HepG2 (cell line): ENCODE measurements at regions not wholly inside any gene's neighbourhood (a gene's known extent, or its start where the extent isn't known, plus 50 kb on each side); places are given as distances from the start of the nearest gene placed in this dataset.

Experiments
- ATAC-seq: fragments of 200-7000 bp; cut with Tn5 transposase; 3 replicates; pipeline ENCODE4 v1.9.1; 2020; ENCODE audit warnings: mild to moderate bottlenecking, moderate library complexity
- BruUV-seq: library from RNA; stranded (reverse); fragments of 400-500 nt; replicated peaks from 2 replicates; lab custom pipeline; 2021; lab: Mats Ljungman, UMichigan
- CTCF ChIA-PET: fragments of 300-600 bp; formaldehyde crosslinking; extraction: SDS; loops from one replicate; lab custom pipeline; 2021; ENCODE audit warnings: low total read pairs, inconsistent platforms, low intra/inter-chr PET ratio; lab: Yijun Ruan, JAX
- POLR2A ChIA-PET: fragments of 350-600 bp; sonication (Branson Sonifier 250); formaldehyde crosslinking; loops from one replicate; lab custom pipeline; 2020; ENCODE audit warnings: antibody characterized with exemption, inconsistent platforms; lab: Yijun Ruan, JAX
- DNase-seq: peaks from one replicate; pipeline ENCODE4 v3.0.0-alpha.2; 2015; ENCODE audit warnings: low spot score
- FAIRE-seq: peaks from 3 replicates; lab custom pipeline; 2011; peaks lifted over from hg19 to GRCh38; lab: Jason Lieb, UNC
- H2AFZ ChIP-seq: one replicate; pipeline ENCODE4 v1.6.1; 2011; ENCODE audit warnings: low read length, inconsistent platforms
- H3K27ac ChIP-seq: fragments of 300-600 bp; 3 replicates; pipeline ENCODE4 v1.8.0; 2011; ENCODE audit warnings: mixed run types, mild to moderate bottlenecking, mixed read lengths, low read length, inconsistent platforms; ENCODE audit not compliant: insufficient read depth; ENCODE audit errors: extremely low read length
- H3K27me3 ChIP-seq, 2 experiments: fragments of 200-600 bp in 1 of 2; 2 replicates in 1 of 2; 3 replicates in 1 of 2; pipeline versions ENCODE4 v1.6.0 to v1.8.0; 2011; ENCODE audit warnings: low read length in 2 of 2, mild to moderate bottlenecking in 2 of 2, moderate library complexity in 2 of 2, inconsistent platforms in 1 of 2; ENCODE audit not compliant: insufficient read depth in 2 of 2, control insufficient read depth in 1 of 2
- H3K36me3 ChIP-seq, 2 experiments: fragments of 200-600 bp in 1 of 2; replicated peaks in 1 of 2; 2 replicates in 1 of 2; 3 replicates in 1 of 2; pipeline versions ENCODE4 v1.5.1 to v1.8.0; 2011; ENCODE audit warnings: low read length in 2 of 2, inconsistent platforms in 1 of 2; ENCODE audit not compliant: insufficient read depth in 2 of 2, control insufficient read depth in 1 of 2
- H3K4me1 ChIP-seq: 2 replicates; pipeline ENCODE4 v1.5.1; 2012; ENCODE audit warnings: low read length, inconsistent platforms; ENCODE audit not compliant: insufficient read depth
- H3K4me2 ChIP-seq: 2 replicates; pipeline ENCODE4 v1.6.0; 2011; ENCODE audit warnings: low read depth, low read length, inconsistent platforms
- H3K4me3 ChIP-seq, 3 experiments: fragments of 200-600 bp in 1 of 3; sonication (generic), shearing (Covaris generic) in 1 of 3; replicated peaks in 1 of 3; 2 replicates each; pipeline ENCODE4 v1.5.1; 2011 to 2016; ENCODE audit warnings: low read length in 3 of 3, inconsistent platforms in 2 of 3, low read depth in 2 of 3, mild to moderate bottlenecking in 2 of 3, control low read depth in 1 of 3, mixed read lengths in 1 of 3; ENCODE audit not compliant: insufficient read depth in 1 of 3
- H3K79me2 ChIP-seq: one replicate; pipeline ENCODE4 v1.6.1; 2011; ENCODE audit warnings: low read length, inconsistent platforms; ENCODE audit not compliant: insufficient read depth
- H3K9ac ChIP-seq: 2 replicates; pipeline ENCODE4 v1.6.0; 2011; ENCODE audit warnings: mild to moderate bottlenecking, low read depth, low read length, inconsistent platforms; ENCODE audit not compliant: insufficient read depth
- H3K9me3 ChIP-seq: 2 replicates; pipeline ENCODE4 v1.5.1; 2012; ENCODE audit warnings: mild to moderate bottlenecking, low read length
- H4K20me1 ChIP-seq: 2 replicates; pipeline ENCODE4 v1.6.0; 2011; ENCODE audit warnings: inconsistent platforms, mild to moderate bottlenecking, low read length, moderate library complexity; ENCODE audit not compliant: insufficient read depth
- CREB1 ChIP-seq, 2 experiments: fragments of 450-650 bp in 1 of 2; IDR thresholded peaks; 2 replicates each; pipeline ENCODE4 v1.6.1; 2016 to 2017; ENCODE audit warnings: control low read depth in 1 of 2, mild to moderate bottlenecking in 1 of 2, missing compliant biosample characterization in 1 of 2, missing genetic modification characterization in 1 of 2
- KLF6 ChIP-seq: IDR thresholded peaks from 2 replicates; pipeline ENCODE4 v1.8.0; 2016; ENCODE audit warnings: missing biosample characterization, missing genetic modification reagents
- ZBTB1 ChIP-seq: sonication (generic); formaldehyde crosslinking; IDR thresholded peaks from 2 replicates; pipeline ENCODE4 v1.4.0; 2020; ENCODE audit warnings: missing genetic modification reagents, borderline replicate concordance
- ZNF569 ChIP-seq: sonication (generic); formaldehyde crosslinking; IDR thresholded peaks from 2 replicates; pipeline ENCODE4 v1.5.0; 2020; ENCODE audit warnings: mild to moderate bottlenecking, missing genetic modification reagents, moderate library complexity, borderline replicate concordance
- WGBS: methylation state at CpG from one replicate; pipeline ENCODE4 v1.1.6; 2017; ENCODE audit warnings: low lambda C conversion rate; 5-methylcytosine and 5-hydroxymethylcytosine counted together
- in situ Hi-C: cut with HindIII; loops from 2 replicates; pipeline ENCODE4 v1.10.0; 2017; ENCODE audit warnings: low pct_unique_long_range_greater_than_20kb; ENCODE audit not compliant: extremely low pct_ligation_motif_present
- intact Hi-C: fragments of 100-400 bp; cut with micrococcal nuclease; formaldehyde crosslinking; loops from one replicate; pipeline ENCODE4 v1.10.0; 2022; ENCODE audit not compliant: unreplicated experiment
- TF ChIP-seq, protein P1 (sequence below): sonication (generic); formaldehyde crosslinking; IDR thresholded peaks from 2 replicates; pipeline ENCODE4 v1.8.0; 2022; ENCODE audit warnings: low read depth, missing genetic modification reagents
- TF ChIP-seq, protein P2 (sequence below): sonication (generic); formaldehyde crosslinking; IDR thresholded peaks from 2 replicates; pipeline ENCODE4 v1.8.1; 2022; ENCODE audit warnings: mild to moderate bottlenecking, missing genetic modification reagents

DNA sequence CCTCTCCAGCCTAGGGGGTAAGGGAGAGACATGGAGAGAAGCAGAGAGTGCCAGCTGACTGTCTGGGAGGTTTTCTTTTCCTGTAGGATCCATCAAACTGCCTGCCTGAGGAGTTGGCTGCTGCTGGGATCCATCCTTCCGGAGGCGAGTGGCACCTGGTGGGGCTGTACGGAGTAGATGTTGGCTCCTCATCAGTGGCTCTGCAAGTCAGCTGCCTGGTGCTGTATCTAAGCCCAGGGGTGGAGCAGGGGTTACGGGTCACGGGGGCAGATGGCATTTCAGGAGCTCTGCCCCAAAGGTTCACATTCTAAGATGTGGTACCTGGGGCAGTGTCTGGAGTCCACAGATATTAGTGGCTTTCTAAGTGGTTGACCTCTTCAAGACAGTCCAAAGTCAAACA is 128.0 kb downstream of the ACTL8 start:
- H3K9ac ChIP-seq: no peak overlapping the region
- intact Hi-C loops (no loop called here), in situ Hi-C loops (no loop called here)
- H3K36me3 ChIP-seq: no peaks in the 10 kb centered on the region
- H3K4me1 ChIP-seq: no peaks in the 10 kb centered on the region
- H3K4me3 ChIP-seq: no peak overlapping the region
- BruUV-seq: no TSS peak
- ChIA-PET POLR2A (no interaction called here), CTCF (no interaction called here)
- no peak for TF ChIP-seq ZNF569
- TF ChIP-seq, protein P1, sequence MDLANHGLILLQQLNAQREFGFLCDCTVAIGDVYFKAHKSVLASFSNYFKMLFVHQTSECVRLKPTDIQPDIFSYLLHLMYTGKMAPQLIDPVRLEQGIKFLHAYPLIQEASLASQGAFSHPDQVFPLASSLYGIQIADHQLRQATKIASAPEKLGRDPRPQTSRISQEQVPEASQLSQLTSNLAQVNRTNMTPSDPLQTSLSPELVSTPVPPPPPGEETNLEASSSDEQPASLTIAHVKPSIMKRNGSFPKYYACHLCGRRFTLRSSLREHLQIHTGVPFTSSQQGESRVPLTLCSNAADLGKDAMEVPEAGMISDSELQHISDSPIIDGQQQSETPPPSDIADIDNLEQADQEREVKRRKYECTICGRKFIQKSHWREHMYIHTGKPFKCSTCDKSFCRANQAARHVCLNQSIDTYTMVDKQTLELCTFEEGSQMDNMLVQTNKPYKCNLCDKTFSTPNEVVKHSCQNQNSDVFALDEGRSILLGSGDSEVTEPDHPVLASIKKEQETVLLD (CRISPR knock-in tag): no peak
- TF ChIP-seq, protein P2, sequence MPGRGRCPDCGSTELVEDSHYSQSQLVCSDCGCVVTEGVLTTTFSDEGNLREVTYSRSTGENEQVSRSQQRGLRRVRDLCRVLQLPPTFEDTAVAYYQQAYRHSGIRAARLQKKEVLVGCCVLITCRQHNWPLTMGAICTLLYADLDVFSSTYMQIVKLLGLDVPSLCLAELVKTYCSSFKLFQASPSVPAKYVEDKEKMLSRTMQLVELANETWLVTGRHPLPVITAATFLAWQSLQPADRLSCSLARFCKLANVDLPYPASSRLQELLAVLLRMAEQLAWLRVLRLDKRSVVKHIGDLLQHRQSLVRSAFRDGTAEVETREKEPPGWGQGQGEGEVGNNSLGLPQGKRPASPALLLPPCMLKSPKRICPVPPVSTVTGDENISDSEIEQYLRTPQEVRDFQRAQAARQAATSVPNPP (CRISPR knock-in tag): no peak
- TF ChIP-seq KLF6 (CRISPR knock-in tag): no peak
- no peak overlapping the region for H3K27ac ChIP-seq
- H3K79me2 ChIP-seq: no peaks in the 10 kb centered on the region
- no peak for ATAC-seq
- no peak overlapping the region for H3K4me2 ChIP-seq
- H4K20me1 ChIP-seq: no peaks in the 10 kb centered on the region
- DNase-seq: no peak
- H3K9me3 ChIP-seq: no peaks in the 10 kb centered on the region
- H2AFZ ChIP-seq: no peak overlapping the region
- WGBS: no CpG with 5 or more reads among the region's 5 CpGs
- FAIRE-seq: no peak
- H3K27me3 ChIP-seq: peaks cover 4 to 13% of the 10 kb centered on the region in 2 experiments; a peak in 2 of 5 replicates

DNA sequence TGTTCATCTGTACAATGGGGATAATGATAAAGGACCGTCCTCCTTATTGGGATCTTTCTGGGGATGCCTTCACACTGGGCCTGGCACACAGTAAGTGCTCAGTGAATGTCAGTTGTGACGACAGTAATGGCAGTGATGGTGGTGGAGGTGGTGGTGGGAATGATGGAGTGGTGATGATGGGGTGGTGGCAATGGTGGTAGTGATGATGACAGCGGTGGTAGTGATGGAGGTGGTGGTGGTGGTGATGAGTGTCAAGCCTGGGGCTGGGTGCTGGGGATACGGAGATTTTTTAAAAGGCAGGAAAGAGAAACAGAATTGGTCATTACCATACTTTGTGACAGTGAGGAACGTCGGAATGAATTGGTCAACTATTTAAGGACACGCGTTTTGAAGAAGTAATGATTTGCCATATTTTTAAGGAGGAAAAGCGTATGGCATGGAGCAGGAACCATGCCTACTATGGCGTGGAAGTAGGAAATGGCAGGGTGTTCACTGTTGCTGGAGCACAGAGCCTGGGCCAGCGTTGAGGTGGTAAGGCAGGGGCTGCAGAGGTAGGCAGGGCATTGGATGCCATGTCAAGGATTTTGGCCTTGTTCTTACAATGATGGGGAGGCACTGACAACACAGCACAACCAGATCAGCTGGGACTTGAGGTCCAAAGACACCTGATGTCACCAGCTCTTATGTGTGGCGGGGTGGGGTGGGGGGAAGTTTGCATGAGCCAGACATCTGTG is 128.7 kb downstream of the ACTL8 start:
- in situ Hi-C loops: no loop called here
- Histone ChIP-seq H3K27me3 (peaks cover 4 to 14% of the 10 kb centered on the region in 2 experiments; a peak in 2 of 5 replicates), H3K4me1 (no peaks in the 10 kb centered on the region), H3K79me2 (no peaks in the 10 kb centered on the region), H2AFZ (no peak overlapping the region), H3K9me3 (no peaks in the 10 kb centered on the region)
- no peak for DNase-seq
- 29% methylated on average over 12 of the region's 12 CpGs for WGBS
- intact Hi-C loops: no loop called here
- ChIA-PET CTCF (no interaction called here), POLR2A (no interaction called here)
- FAIRE-seq: no peak
- no TSS peak for BruUV-seq
- no peak for TF ChIP-seq ZBTB1 (CRISPR knock-in tag)
- TF ChIP-seq CREB1 (IDR thresholded peaks at IDR 0.05): peak; percentile 76
- no peak for TF ChIP-seq CREB1 (CRISPR knock-in tag; IDR thresholded peaks at IDR 0.05)
- TF ChIP-seq, all 625 proteins: peak for 1
- Histone ChIP-seq H3K9ac (no peak overlapping the region), H3K27ac (no peak overlapping the region), H3K4me2 (no peak overlapping the region), H3K36me3 (no peaks in the 10 kb centered on the region), H4K20me1 (no peaks in the 10 kb centered on the region), H3K4me3 (no peak overlapping the region)
- ATAC-seq: no peak
